Activated CD4-positive, alpha-beta T cell treated with anti-CD3 and anti-CD28 coated beads, Interleukin-2, Interleukin-4, amounts not matched to agents 100 ng/mL and 50 ng/mL, durations not matched to agents 16 hours and 8 hours (primary cell): ENCODE measurements at regions not wholly inside any gene's neighbourhood (a gene's known extent, or its start where the extent isn't known, plus 50 kb on each side); places are given as distances from the start of the nearest gene placed in this dataset.
A peak's percentile ranks its signal among the peaks of the same experiment; 100 is the strongest.

Experiments used
- DNase-seq: peaks from one replicate; pipeline ENCODE4 v3.0.0-alpha.2; 2020; ENCODE audit warnings: low spot score

GRCh38 chr11:115896084-115896483 is 391.9 kb upstream of the CADM1 start:
- DNase-seq, result no peak

- DNase-seq, result no peak
Observed at GRCh38 chr11:115895594-115895993, 391.4 kb upstream of the CADM1 start.

GRCh38 chr11:115894176-115894575 is 390.0 kb upstream of the CADM1 start:
- DNase-seq, result no peak

GRCh38 chr11:115893461-115894099 is 389.4 kb upstream of the CADM1 start:
- DNase-seq, result no peak

GRCh38 chr11:115892016-115892415 is 387.8 kb upstream of the CADM1 start:
- DNase-seq, result no peak

- DNase-seq, result no peak
Observed at GRCh38 chr11:115891581-115891980, 387.4 kb upstream of the CADM1 start.

GRCh38 chr11:115890500-115890899 is 386.3 kb upstream of the CADM1 start:
- no peak for DNase-seq

- DNase-seq, result no peak
Observed at GRCh38 chr11:115889712-115890111, 385.5 kb upstream of the CADM1 start.

GRCh38 chr11:115887727-115888126 is 383.5 kb upstream of the CADM1 start:
- DNase-seq, result no peak

GRCh38 chr11:115887316-115887715 is 383.1 kb upstream of the CADM1 start:
- no peak for DNase-seq

GRCh38 chr11:115886422-115886733 is 382.2 kb upstream of the CADM1 start:
- DNase-seq, result no peak

- no peak for DNase-seq
Observed at GRCh38 chr11:115885535-115886421, 381.6 kb upstream of the CADM1 start.

- DNase-seq, result no peak
Observed at GRCh38 chr11:115884800-115885534, 380.8 kb upstream of the CADM1 start.

- DNase-seq, result peak; percentile 56
Observed at GRCh38 chr11:115874843-115875242, 370.6 kb upstream of the CADM1 start.

GRCh38 chr11:115873813-115874212 is 369.6 kb upstream of the CADM1 start:
- no peak for DNase-seq

- DNase-seq, result no peak
Observed at GRCh38 chr11:115872416-115872815, 368.2 kb upstream of the CADM1 start.

GRCh38 chr11:115871161-115871760 is 367.0 kb upstream of the CADM1 start:
- DNase-seq, result no peak

GRCh38 chr11:115869780-115870431 is 365.7 kb upstream of the CADM1 start:
- DNase-seq, result peak; percentile 50

GRCh38 chr11:115869131-115869530 is 364.9 kb upstream of the CADM1 start:
- DNase-seq, result no peak

- DNase-seq, result no peak
Observed at GRCh38 chr11:115860246-115860645, 356.0 kb upstream of the CADM1 start.

- no peak for DNase-seq
Observed at GRCh38 chr11:115848611-115849010, 344.4 kb upstream of the CADM1 start.

- DNase-seq, result no peak
Observed at GRCh38 chr11:115848080-115848479, 343.9 kb upstream of the CADM1 start.
